ENCODE measurements at regions not wholly inside any gene's neighbourhood (a gene's known extent, or its start where the extent isn't known, plus 50 kb on each side); places are given as distances from the start of the nearest gene placed in this dataset.
A peak's percentile ranks its signal among the peaks of the same experiment; 100 is the strongest.

GRCh38 chr12:92615703-92616102, 87.1 kb upstream of the PLEKHG7 start:
- DNase-seq (ENCODE audit: low read depth, low spot score) = no peak
- peak overlapping the region; percentile 42 for H3K27ac ChIP-seq

GRCh38 chr12:92615086-92615485, 87.7 kb upstream of the PLEKHG7 start:
- peak overlapping the region; percentile 42 for H3K27ac ChIP-seq
- DNase-seq (ENCODE audit: low read depth, low spot score) = no peak

- no peak overlapping the region for H3K27ac ChIP-seq
- DNase-seq (ENCODE audit: low read depth, low spot score) = no peak
Measured at GRCh38 chr12:92614502-92614901, 88.3 kb upstream of the PLEKHG7 start.

- DNase-seq (ENCODE audit: low read depth, low spot score) = no peak
- H3K27ac ChIP-seq = no peak overlapping the region
Measured at GRCh38 chr12:92614001-92614400, 88.8 kb upstream of the PLEKHG7 start.

GRCh38 chr12:92612611-92613010, 90.2 kb upstream of the PLEKHG7 start:
- DNase-seq (ENCODE audit: low read depth, low spot score) = no peak
- H3K27ac ChIP-seq = peak overlapping the region; percentile 46

- DNase-seq (ENCODE audit: low read depth, low spot score) = no peak
- peak overlapping the region; percentile 16 for H3K27ac ChIP-seq
Measured at GRCh38 chr12:92608151-92609091, 94.4 kb upstream of the PLEKHG7 start.

- no peak overlapping the region for H3K27ac ChIP-seq
- DNase-seq (ENCODE audit: low read depth, low spot score) = no peak
Measured at GRCh38 chr12:92606956-92607355, 95.8 kb upstream of the PLEKHG7 start.

GRCh38 chr12:92605621-92606170, 97.1 kb upstream of the PLEKHG7 start:
- H3K27ac ChIP-seq = peak overlapping the region; percentile 96
- DNase-seq (ENCODE audit: low read depth, low spot score) = no peak

- H3K27ac ChIP-seq = peak overlapping the region; percentile 96
- DNase-seq (ENCODE audit: low read depth, low spot score) = no peak
Measured at GRCh38 chr12:92604786-92605185, 98.0 kb upstream of the PLEKHG7 start.

GRCh38 chr12:92603741-92604432, 98.9 kb upstream of the PLEKHG7 start:
- peak overlapping the region; percentile 96 for H3K27ac ChIP-seq
- DNase-seq (ENCODE audit: low read depth, low spot score) = peak; percentile 69

- peak overlapping the region; percentile 96 for H3K27ac ChIP-seq
- DNase-seq (ENCODE audit: low read depth, low spot score) = no peak
Measured at GRCh38 chr12:92602930-92603623, 99.7 kb upstream of the PLEKHG7 start.

- peak; percentile 96 for DNase-seq (ENCODE audit: low read depth, low spot score)
- H3K27ac ChIP-seq = peak overlapping the region; percentile 96
Measured at GRCh38 chr12:92602476-92602875, 100.3 kb upstream of the PLEKHG7 start.

GRCh38 chr12:92601680-92602079, 101.1 kb upstream of the PLEKHG7 start:
- peak overlapping the region; percentile 96 for H3K27ac ChIP-seq
- DNase-seq (ENCODE audit: low read depth, low spot score) = no peak

- DNase-seq (ENCODE audit: low read depth, low spot score) = no peak
- peak overlapping the region; percentile 96 for H3K27ac ChIP-seq
Measured at GRCh38 chr12:92601176-92601575, 101.6 kb upstream of the PLEKHG7 start.

GRCh38 chr12:92600052-92600451, 102.7 kb upstream of the PLEKHG7 start:
- no peak overlapping the region for H3K27ac ChIP-seq
- no peak for DNase-seq (ENCODE audit: low read depth, low spot score)

- peak overlapping the region; percentile 99 for H3K27ac ChIP-seq
- DNase-seq (ENCODE audit: low read depth, low spot score) = peak; percentile 91
Measured at GRCh38 chr12:92597997-92598396, 104.8 kb upstream of the PLEKHG7 start.

GRCh38 chr12:92597118-92597517, 105.7 kb upstream of the PLEKHG7 start:
- no peak for DNase-seq (ENCODE audit: low read depth, low spot score)
- peak overlapping the region; percentile 99 for H3K27ac ChIP-seq

- DNase-seq (ENCODE audit: low read depth, low spot score) = no peak
Measured at GRCh38 chr12:92596383-92596782, 106.4 kb upstream of the PLEKHG7 start.

GRCh38 chr12:92595663-92596062, 107.1 kb upstream of the PLEKHG7 start:
- peak overlapping the region; percentile 99 for H3K27ac ChIP-seq
- DNase-seq (ENCODE audit: low read depth, low spot score) = peak; percentile 82

More at GRCh38 chr12:92596383-92596782, 106.4 kb upstream of the PLEKHG7 start:
- H3K27ac ChIP-seq = peak overlapping the region; percentile 99

GRCh38 chr12:92593734-92594402, 108.9 kb upstream of the PLEKHG7 start:
- peak overlapping the region; percentile 99 for H3K27ac ChIP-seq
- DNase-seq (ENCODE audit: low read depth, low spot score) = peak; percentile 100
